ENCODE measurements at regions not wholly inside any gene's neighbourhood (a gene's known extent, or its start where the extent isn't known, plus 50 kb on each side); places are given as distances from the start of the nearest gene placed in this dataset.

DNA sequence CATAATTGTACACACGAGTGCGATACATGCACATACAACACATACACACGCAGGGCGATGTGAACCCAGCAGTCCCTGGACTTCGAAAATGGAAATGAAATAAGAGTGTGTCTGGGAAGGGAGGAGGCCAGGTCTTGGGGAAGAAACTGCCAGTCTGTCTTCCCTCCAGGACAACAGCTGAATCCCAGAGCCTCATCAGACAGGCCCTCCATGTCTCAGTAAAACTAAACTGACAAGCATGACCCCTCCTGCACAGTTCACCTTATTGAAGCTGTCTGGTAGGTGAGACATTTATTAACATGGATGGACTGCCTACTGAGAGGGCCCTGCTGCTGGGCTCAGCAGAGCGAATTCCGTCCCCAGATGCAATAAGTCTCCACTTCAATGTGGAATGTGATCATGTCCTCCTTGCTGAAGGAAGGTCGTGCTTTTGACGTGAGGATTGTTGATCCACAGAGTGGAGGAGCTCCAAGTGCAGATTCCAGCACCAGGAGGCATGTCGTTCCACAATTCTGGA is 117.4 kb downstream of the SOX9 start:
- TF ChIP-seq, protein P1, sequence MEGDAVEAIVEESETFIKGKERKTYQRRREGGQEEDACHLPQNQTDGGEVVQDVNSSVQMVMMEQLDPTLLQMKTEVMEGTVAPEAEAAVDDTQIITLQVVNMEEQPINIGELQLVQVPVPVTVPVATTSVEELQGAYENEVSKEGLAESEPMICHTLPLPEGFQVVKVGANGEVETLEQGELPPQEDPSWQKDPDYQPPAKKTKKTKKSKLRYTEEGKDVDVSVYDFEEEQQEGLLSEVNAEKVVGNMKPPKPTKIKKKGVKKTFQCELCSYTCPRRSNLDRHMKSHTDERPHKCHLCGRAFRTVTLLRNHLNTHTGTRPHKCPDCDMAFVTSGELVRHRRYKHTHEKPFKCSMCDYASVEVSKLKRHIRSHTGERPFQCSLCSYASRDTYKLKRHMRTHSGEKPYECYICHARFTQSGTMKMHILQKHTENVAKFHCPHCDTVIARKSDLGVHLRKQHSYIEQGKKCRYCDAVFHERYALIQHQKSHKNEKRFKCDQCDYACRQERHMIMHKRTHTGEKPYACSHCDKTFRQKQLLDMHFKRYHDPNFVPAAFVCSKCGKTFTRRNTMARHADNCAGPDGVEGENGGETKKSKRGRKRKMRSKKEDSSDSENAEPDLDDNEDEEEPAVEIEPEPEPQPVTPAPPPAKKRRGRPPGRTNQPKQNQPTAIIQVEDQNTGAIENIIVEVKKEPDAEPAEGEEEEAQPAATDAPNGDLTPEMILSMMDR (conservative IDR thresholded peaks at IDR 0.05; ENCODE audit: low read depth, low read length): no peak
- TF ChIP-seq EZH2 (IDR thresholded peaks at IDR 0.05; ENCODE audit: low read length, unreplicated experiment) (no peak), EZH2phosphoT487 (IDR thresholded peaks at IDR 0.05; ENCODE audit: borderline replicate concordance, low read length) (no peak)

All from PC-3 (cell line).